Upper lobe of left lung (tissue), 4 donors: ENCODE measurements at regions not wholly inside any gene's neighbourhood (a gene's known extent, or its start where the extent isn't known, plus 50 kb on each side); places are given as distances from the start of the nearest gene placed in this dataset.

Experiments
- CTCF ChIP-seq, 6 experiments: fragments of 450-650 bp in 4 of 6; fragments of 200-600 bp in 2 of 6; sonication (generic) in 2 of 6; IDR thresholded peaks; one replicate each; pipeline ENCODE4 v1.5.1; 2016 to 2019; ENCODE audit warnings: antibody characterized with exemption in 6 of 6
- POLR2A ChIP-seq, 4 donors: fragments of 450-650 bp; IDR thresholded peaks; one replicate each; pipeline ENCODE4 v1.5.1; 2016 to 2017; ENCODE audit warnings: antibody characterized with exemption in 4 of 4, mild to moderate bottlenecking in 2 of 4

- TF ChIP-seq POLR2A (IDR thresholded peaks at IDR 0.05) (no peak), CTCF (IDR thresholded peaks at IDR 0.05) (no peak)
Observed at GRCh38 chr22:49204599-49205482, 622.8 kb downstream of the BRD1 start.
